ENCODE measurements at regions not wholly inside any gene's neighbourhood (a gene's known extent, or its start where the extent isn't known, plus 50 kb on each side); places are given as distances from the start of the nearest gene placed in this dataset.

DNA sequence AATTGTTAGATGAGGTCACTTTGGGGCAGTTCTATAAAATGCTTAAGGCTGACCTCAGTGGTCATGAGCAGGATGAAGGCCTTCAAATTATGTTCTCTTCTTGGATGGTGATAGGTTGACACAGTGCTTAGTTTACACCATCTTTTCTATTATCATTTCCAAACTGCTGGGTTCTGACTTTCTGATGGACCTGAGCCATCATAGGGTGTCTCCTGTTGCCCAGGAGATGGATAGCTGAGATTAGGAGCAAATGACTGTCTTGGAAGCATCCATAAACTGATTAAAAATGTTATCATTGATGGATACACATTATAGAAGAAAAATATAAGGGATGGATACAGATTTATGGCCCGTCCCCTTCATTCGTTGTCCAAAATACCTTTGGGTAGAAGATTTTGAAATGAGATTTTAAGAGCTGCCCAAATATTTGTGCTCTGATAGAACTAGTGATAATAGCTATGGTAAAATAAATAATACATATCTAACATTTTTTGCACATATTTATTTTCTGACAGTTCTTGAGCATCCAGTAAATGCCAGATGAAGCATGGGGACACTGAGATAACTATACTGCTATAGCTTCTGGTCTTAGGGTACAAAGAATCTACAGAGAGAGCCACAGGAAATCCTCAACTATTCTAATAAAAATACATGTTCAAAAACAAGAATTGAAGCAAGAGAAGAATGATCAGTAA lies 839.4 kb upstream of the LCORL start:
- Mint-ChIP-seq H3K4me3 (ENCODE audit: unreplicated experiment) (no peak overlapping the region), H3K36me3 (ENCODE audit: unreplicated experiment) (no peaks in the 10 kb centered on the region), H3K9me3 (ENCODE audit: unreplicated experiment) (peaks cover 2% of the 10 kb centered on the region)

DNA sequence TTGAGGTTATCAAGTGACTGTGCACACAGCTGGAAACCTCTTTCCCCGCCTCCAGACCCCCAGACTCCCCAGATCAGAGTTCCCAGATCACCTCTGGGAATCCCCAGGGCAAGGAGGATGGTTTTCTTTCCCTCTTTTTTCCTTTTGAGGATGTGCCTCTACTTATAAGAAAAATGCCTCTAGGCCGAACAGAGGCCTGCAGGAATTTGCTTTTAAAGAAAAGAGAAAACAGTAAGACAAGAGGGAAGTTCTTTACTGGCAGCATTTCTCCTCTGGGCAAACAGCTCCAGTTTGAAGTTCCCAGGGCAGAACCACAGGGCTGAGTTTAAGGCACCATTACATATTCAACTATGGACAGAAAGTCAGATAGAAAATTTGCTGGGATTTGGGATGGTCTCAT lies 837.9 kb upstream of the LCORL start:
- no peaks in the 10 kb centered on the region for H3K27me3 Mint-ChIP-seq (ENCODE audit: unreplicated experiment)
- TF ChIP-seq, protein P1, sequence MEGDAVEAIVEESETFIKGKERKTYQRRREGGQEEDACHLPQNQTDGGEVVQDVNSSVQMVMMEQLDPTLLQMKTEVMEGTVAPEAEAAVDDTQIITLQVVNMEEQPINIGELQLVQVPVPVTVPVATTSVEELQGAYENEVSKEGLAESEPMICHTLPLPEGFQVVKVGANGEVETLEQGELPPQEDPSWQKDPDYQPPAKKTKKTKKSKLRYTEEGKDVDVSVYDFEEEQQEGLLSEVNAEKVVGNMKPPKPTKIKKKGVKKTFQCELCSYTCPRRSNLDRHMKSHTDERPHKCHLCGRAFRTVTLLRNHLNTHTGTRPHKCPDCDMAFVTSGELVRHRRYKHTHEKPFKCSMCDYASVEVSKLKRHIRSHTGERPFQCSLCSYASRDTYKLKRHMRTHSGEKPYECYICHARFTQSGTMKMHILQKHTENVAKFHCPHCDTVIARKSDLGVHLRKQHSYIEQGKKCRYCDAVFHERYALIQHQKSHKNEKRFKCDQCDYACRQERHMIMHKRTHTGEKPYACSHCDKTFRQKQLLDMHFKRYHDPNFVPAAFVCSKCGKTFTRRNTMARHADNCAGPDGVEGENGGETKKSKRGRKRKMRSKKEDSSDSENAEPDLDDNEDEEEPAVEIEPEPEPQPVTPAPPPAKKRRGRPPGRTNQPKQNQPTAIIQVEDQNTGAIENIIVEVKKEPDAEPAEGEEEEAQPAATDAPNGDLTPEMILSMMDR (IDR thresholded peaks at IDR 0.05; ENCODE audit: partially characterized antibody, unreplicated experiment) = no peak
- no peak overlapping the region for H3K27ac Mint-ChIP-seq (ENCODE audit: unreplicated experiment)
- no peak for DNase-seq
- H3K4me1 Mint-ChIP-seq (ENCODE audit: low read depth, unreplicated experiment) = no peaks in the 10 kb centered on the region
- H3K4me3 Mint-ChIP-seq (ENCODE audit: unreplicated experiment) = no peak overlapping the region
- H3K9me3 Mint-ChIP-seq (ENCODE audit: unreplicated experiment) = peaks cover 2% of the 10 kb centered on the region
- no peaks in the 10 kb centered on the region for H3K36me3 Mint-ChIP-seq (ENCODE audit: unreplicated experiment)

More for the DNA sequence above, 839.4 kb upstream of the LCORL start:
- no peak for DNase-seq
- TF ChIP-seq, protein P1 (IDR thresholded peaks at IDR 0.05; ENCODE audit: partially characterized antibody, unreplicated experiment) = no peak
- Mint-ChIP-seq H3K4me1 (ENCODE audit: low read depth, unreplicated experiment) (no peaks in the 10 kb centered on the region), H3K27ac (ENCODE audit: unreplicated experiment) (no peak overlapping the region), H3K27me3 (ENCODE audit: unreplicated experiment) (no peaks in the 10 kb centered on the region)

DNA sequence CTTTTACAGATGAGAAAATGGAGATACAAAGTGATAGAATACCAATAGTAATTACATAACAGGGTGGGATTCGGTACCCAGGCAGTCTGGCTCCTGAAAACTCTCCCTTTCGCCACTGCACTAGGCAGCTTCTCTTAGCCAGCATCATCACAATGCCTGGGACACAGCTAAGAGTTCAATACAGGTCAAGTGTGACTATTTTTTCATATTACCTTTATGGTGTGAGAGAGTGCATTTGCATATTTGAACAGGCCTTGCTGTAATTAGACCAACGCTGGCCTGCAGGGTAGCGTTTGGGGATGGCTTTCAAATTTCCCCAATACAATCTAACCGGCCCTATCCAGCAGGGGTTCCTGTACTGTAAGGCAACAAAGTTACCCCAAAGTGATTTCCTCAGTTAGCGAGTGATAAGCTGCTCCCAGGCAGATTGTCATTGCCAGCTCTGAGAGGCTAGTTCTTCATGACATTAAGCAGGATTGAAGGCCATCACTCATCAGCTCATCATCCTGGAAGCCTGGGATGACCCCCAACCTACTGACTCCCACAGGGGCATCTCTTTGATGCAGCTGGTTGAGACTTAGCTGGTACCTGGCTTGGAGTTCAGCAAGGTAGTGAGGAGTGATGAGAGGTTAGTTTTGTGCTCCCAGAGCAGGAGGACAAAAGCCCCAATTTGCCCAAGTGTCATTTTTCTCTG lies 836.8 kb upstream of the LCORL start:
- no peaks in the 10 kb centered on the region for H3K36me3 Mint-ChIP-seq (ENCODE audit: unreplicated experiment)
- peaks cover 2% of the 10 kb centered on the region for H3K9me3 Mint-ChIP-seq (ENCODE audit: unreplicated experiment)
- H3K27ac Mint-ChIP-seq (ENCODE audit: unreplicated experiment) = no peak overlapping the region
- H3K27me3 Mint-ChIP-seq (ENCODE audit: unreplicated experiment) = no peaks in the 10 kb centered on the region
- TF ChIP-seq, protein P1 (IDR thresholded peaks at IDR 0.05; ENCODE audit: partially characterized antibody, unreplicated experiment) = no peak
- DNase-seq = no peak
- H3K4me3 Mint-ChIP-seq (ENCODE audit: unreplicated experiment) = no peak overlapping the region
- no peaks in the 10 kb centered on the region for H3K4me1 Mint-ChIP-seq (ENCODE audit: low read depth, unreplicated experiment)

DNA sequence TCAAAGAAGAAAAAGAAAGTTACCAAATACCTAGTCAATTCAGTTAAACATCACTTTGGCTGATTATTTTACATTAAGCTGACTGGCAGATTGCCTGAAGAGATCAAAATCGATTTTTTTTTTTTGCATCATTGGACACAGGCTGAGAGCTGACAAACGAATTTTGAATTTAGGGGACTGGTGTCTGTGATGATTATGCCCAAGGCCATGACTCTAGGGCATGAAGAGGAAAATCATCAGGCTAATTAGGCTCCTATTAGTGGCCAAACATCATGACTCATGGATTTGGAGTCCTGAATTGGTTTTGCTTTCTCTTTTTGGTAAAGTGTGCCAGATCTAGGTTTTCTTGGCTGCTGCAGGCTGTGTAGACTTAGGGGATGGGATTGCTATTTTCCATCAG lies 829.3 kb upstream of the LCORL start:
- H3K27me3 Mint-ChIP-seq (ENCODE audit: unreplicated experiment) = peaks cover 3% of the 10 kb centered on the region
- no peak overlapping the region for H3K27ac Mint-ChIP-seq (ENCODE audit: unreplicated experiment)
- DNase-seq = no peak
- no peaks in the 10 kb centered on the region for H3K9me3 Mint-ChIP-seq (ENCODE audit: unreplicated experiment)
- TF ChIP-seq, protein P1 (IDR thresholded peaks at IDR 0.05; ENCODE audit: partially characterized antibody, unreplicated experiment) = no peak
- H3K4me3 Mint-ChIP-seq (ENCODE audit: unreplicated experiment) = no peak overlapping the region
- H3K4me1 Mint-ChIP-seq (ENCODE audit: low read depth, unreplicated experiment) = no peaks in the 10 kb centered on the region
- no peaks in the 10 kb centered on the region for H3K36me3 Mint-ChIP-seq (ENCODE audit: unreplicated experiment)

DNA sequence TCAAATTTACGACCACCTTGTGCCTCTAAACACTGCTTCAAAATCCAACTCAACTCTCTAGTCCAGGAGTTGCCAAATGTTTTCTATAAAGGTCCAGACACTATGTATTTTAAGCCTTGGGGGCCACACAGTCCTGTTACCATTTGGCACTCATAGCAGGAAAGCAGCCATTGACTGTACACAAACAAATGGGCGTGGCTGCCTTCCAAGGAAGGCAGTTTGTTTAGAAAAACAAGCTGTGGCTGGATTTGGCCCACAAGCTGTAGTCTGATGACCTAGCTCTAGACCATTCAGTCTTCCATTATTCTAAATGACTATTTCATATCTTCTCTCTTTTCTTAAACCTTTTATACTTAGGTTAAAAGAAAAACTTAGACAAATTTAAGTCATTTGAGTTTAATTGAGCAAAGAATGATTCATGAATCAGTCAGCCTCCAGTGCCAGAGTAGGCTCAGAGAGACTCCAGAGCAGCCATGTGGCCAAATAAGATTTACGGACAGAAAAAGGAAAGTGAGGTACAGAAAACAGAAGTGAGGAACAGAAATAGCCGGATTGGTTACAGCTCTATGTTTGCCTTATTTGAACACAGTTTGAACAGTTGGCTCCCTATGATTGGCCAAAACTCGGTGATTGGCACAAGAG lies 825.8 kb upstream of the LCORL start:
- peaks cover 7% of the 10 kb centered on the region for H3K36me3 Mint-ChIP-seq (ENCODE audit: unreplicated experiment)
- DNase-seq = no peak
- H3K27ac Mint-ChIP-seq (ENCODE audit: unreplicated experiment) = no peak overlapping the region
- H3K9me3 Mint-ChIP-seq (ENCODE audit: unreplicated experiment) = no peaks in the 10 kb centered on the region
- peaks cover 3% of the 10 kb centered on the region for H3K27me3 Mint-ChIP-seq (ENCODE audit: unreplicated experiment)
- no peak overlapping the region for H3K4me3 Mint-ChIP-seq (ENCODE audit: unreplicated experiment)
- H3K4me1 Mint-ChIP-seq (ENCODE audit: low read depth, unreplicated experiment) = no peaks in the 10 kb centered on the region
- TF ChIP-seq, protein P1 (IDR thresholded peaks at IDR 0.05; ENCODE audit: partially characterized antibody, unreplicated experiment) = no peak

All from glutamatergic neuron (in vitro differentiated cells).